ENCODE measurements at regions not wholly inside any gene's neighbourhood (a gene's known extent, or its start where the extent isn't known, plus 50 kb on each side); places are given as distances from the start of the nearest gene placed in this dataset.

GRCh38 chr7:12130609-12131008 is 80.5 kb upstream of the TMEM106B start:
- Mint-ChIP-seq H3K4me1 (ENCODE audit: low read depth, unreplicated experiment) (peaks cover 11% of the 10 kb centered on the region), H3K36me3 (ENCODE audit: insufficient read depth, unreplicated experiment) (no peaks in the 10 kb centered on the region), H3K9me3 (ENCODE audit: unreplicated experiment) (no peaks in the 10 kb centered on the region), H3K27ac (ENCODE audit: unreplicated experiment) (no peak overlapping the region), H3K27me3 (ENCODE audit: insufficient read depth, unreplicated experiment) (no peaks in the 10 kb centered on the region), H3K4me3 (ENCODE audit: unreplicated experiment) (no peak overlapping the region)
- H3K4me1 ChIP-seq: peaks cover 20% of the 10 kb centered on the region
- no peak for TF ChIP-seq CTCF (IDR thresholded peaks at IDR 0.05; ENCODE audit: insufficient read depth in 1 of 2, low read depth in 1 of 2, low read length in 1 of 2, severe bottlenecking in 1 of 2, unreplicated experiment in 1 of 2)
- ChIA-PET CTCF (no interaction called here), POLR2A (no interaction called here)
- no peak overlapping the region for H3K4me3 ChIP-seq (ENCODE audit: low read depth, low read length)
- no peak for DNase-seq
- no peaks in the 10 kb centered on the region for H3K27me3 ChIP-seq (replicated peaks; ENCODE audit: control insufficient read depth, insufficient read depth, low read length)
- 0 out of 2 replicates have a peak, but pooled peaks cover 3% of the 10 kb centered on the region for H3K9me3 ChIP-seq
- BruUV-seq (replicated peaks): no TSS peak
- intact Hi-C loops (cut with micrococcal nuclease; ENCODE audit: unreplicated experiment): loop anchor here (2.0 kb wide), 1 partner anchor 56 kb away; no protein-coding TSS in a partner anchor
- H3K36me3 ChIP-seq (ENCODE audit: control insufficient read depth, insufficient read depth, low read length): no peaks in the 10 kb centered on the region

- no TSS peak for BruUV-seq (replicated peaks)
- Mint-ChIP-seq H3K4me1 (ENCODE audit: low read depth, unreplicated experiment) (peaks cover 11% of the 10 kb centered on the region), H3K27me3 (ENCODE audit: insufficient read depth, unreplicated experiment) (no peaks in the 10 kb centered on the region), H3K36me3 (ENCODE audit: insufficient read depth, unreplicated experiment) (no peaks in the 10 kb centered on the region), H3K4me3 (ENCODE audit: unreplicated experiment) (no peak overlapping the region), H3K9me3 (ENCODE audit: unreplicated experiment) (no peaks in the 10 kb centered on the region), H3K27ac (ENCODE audit: unreplicated experiment) (no peak overlapping the region)
- H3K36me3 ChIP-seq (ENCODE audit: control insufficient read depth, insufficient read depth, low read length): no peaks in the 10 kb centered on the region
- CTCF ChIA-PET: no interaction called here
- no peak for DNase-seq
- H3K27me3 ChIP-seq (replicated peaks; ENCODE audit: control insufficient read depth, insufficient read depth, low read length): no peaks in the 10 kb centered on the region
- H3K4me1 ChIP-seq: peaks cover 20% of the 10 kb centered on the region
- POLR2A ChIA-PET: no interaction called here
- H3K9me3 ChIP-seq: 0 out of 2 replicates have a peak, but pooled peaks cover 3% of the 10 kb centered on the region
- TF ChIP-seq CTCF (IDR thresholded peaks at IDR 0.05; ENCODE audit: insufficient read depth in 1 of 2, low read depth in 1 of 2, low read length in 1 of 2, severe bottlenecking in 1 of 2, unreplicated experiment in 1 of 2): no peak
- no peak overlapping the region for H3K4me3 ChIP-seq (ENCODE audit: low read depth, low read length)
- intact Hi-C loops (cut with micrococcal nuclease; ENCODE audit: unreplicated experiment): loop anchor here (2.0 kb wide), 1 partner anchor 56 kb away; no protein-coding TSS in a partner anchor
Observed at GRCh38 chr7:12131122-12131521, 80.0 kb upstream of the TMEM106B start.

GRCh38 chr7:12133865-12134264 is 77.2 kb upstream of the TMEM106B start:
- no peak overlapping the region for H3K4me3 Mint-ChIP-seq (ENCODE audit: unreplicated experiment)
- H3K4me3 ChIP-seq (ENCODE audit: low read depth, low read length): no peak overlapping the region
- CTCF ChIA-PET: no interaction called here
- no peaks in the 10 kb centered on the region for H3K9me3 Mint-ChIP-seq (ENCODE audit: unreplicated experiment)
- no peaks in the 10 kb centered on the region for H3K4me1 Mint-ChIP-seq (ENCODE audit: low read depth, unreplicated experiment)
- TF ChIP-seq CTCF (IDR thresholded peaks at IDR 0.05; ENCODE audit: insufficient read depth in 1 of 2, low read depth in 1 of 2, low read length in 1 of 2, severe bottlenecking in 1 of 2, unreplicated experiment in 1 of 2): no peak
- no TSS peak for BruUV-seq (replicated peaks)
- H3K36me3 ChIP-seq (ENCODE audit: control insufficient read depth, insufficient read depth, low read length): no peaks in the 10 kb centered on the region
- H3K36me3 Mint-ChIP-seq (ENCODE audit: insufficient read depth, unreplicated experiment): no peaks in the 10 kb centered on the region
- H3K27me3 Mint-ChIP-seq (ENCODE audit: insufficient read depth, unreplicated experiment): no peaks in the 10 kb centered on the region
- intact Hi-C loops (cut with micrococcal nuclease; ENCODE audit: unreplicated experiment): no loop called here
- DNase-seq: no peak
- H3K4me1 ChIP-seq: peaks cover 6% of the 10 kb centered on the region
- POLR2A ChIA-PET: no interaction called here
- H3K27me3 ChIP-seq (replicated peaks; ENCODE audit: control insufficient read depth, insufficient read depth, low read length): no peaks in the 10 kb centered on the region
- 0 out of 2 replicates have a peak, but pooled peaks cover 3% of the 10 kb centered on the region for H3K9me3 ChIP-seq
- no peak overlapping the region for H3K27ac Mint-ChIP-seq (ENCODE audit: unreplicated experiment)

Measured in Caco-2 (cell line).